ENCODE measurements at regions not wholly inside any gene's neighbourhood (a gene's known extent, or its start where the extent isn't known, plus 50 kb on each side); places are given as distances from the start of the nearest gene placed in this dataset.

- TF ChIP-seq POLR2AphosphoS5 (IDR thresholded peaks at IDR 0.05) (no peak), CTCF (IDR thresholded peaks at IDR 0.05) (no peak), POLR2A (IDR thresholded peaks at IDR 0.05) (no peak), EP300 (IDR thresholded peaks at IDR 0.05) (no peak)
These were observed 113.4 kb upstream of the MRPS22 start for GRCh38 chr3:139230391-139230790.

Data from sigmoid colon (tissue), 4 donors.